Embryonic facial prominence (tissue), 1 donor: ENCODE measurements at regions not wholly inside any gene's neighbourhood (a gene's known extent, or its start where the extent isn't known, plus 50 kb on each side); places are given as distances from the start of the nearest gene placed in this dataset.
"Not testable (repeated sequence)": the region's sequence is repeated elsewhere in the genome, so short reads cannot be mapped to it uniquely, and the experiment has no call there.

Source experiments
- DNase-seq: peaks from one replicate; pipeline ENCODE4 v3.0.0-alpha.2; 2016; ENCODE audit errors: extremely low spot score

- no peak for DNase-seq
These were observed 265.3 kb downstream of the KLF13 start for GRCh38 chr15:31591908-31592307.

- DNase-seq = no peak
These were observed 270.8 kb downstream of the KLF13 start for GRCh38 chr15:31597466-31597865.

- no peak for DNase-seq
These were observed 272.0 kb downstream of the KLF13 start for GRCh38 chr15:31598620-31599019.

GRCh38 chr15:31605467-31605931, 278.9 kb downstream of the KLF13 start:
- no peak for DNase-seq

- DNase-seq = no peak
These were observed 279.6 kb downstream of the KLF13 start for GRCh38 chr15:31606194-31606669.

- no peak for DNase-seq
These were observed 280.4 kb downstream of the KLF13 start for GRCh38 chr15:31606931-31607497.

- no peak for DNase-seq
These were observed 281.0 kb downstream of the KLF13 start for GRCh38 chr15:31607656-31608055.

- DNase-seq = no peak
These were observed 282.6 kb downstream of the KLF13 start for GRCh38 chr15:31609258-31609681.

- no peak for DNase-seq
These were observed 283.3 kb downstream of the KLF13 start for GRCh38 chr15:31609906-31610305.

GRCh38 chr15:31615643-31616415, 289.2 kb downstream of the KLF13 start:
- no peak for DNase-seq

- DNase-seq = not testable (repeated sequence)
These were observed 296.7 kb downstream of the KLF13 start for GRCh38 chr15:31623297-31623696.

GRCh38 chr15:31624115-31624514, 297.5 kb downstream of the KLF13 start:
- DNase-seq = not testable (repeated sequence)

GRCh38 chr15:31635715-31636114, 309.1 kb downstream of the KLF13 start:
- DNase-seq = not testable (repeated sequence)

- not testable (repeated sequence) for DNase-seq
These were observed 310.3 kb downstream of the KLF13 start for GRCh38 chr15:31636911-31637310.

GRCh38 chr15:31643955-31644354, 317.3 kb downstream of the KLF13 start:
- not testable (repeated sequence) for DNase-seq

- not testable (repeated sequence) for DNase-seq
These were observed 318.1 kb downstream of the KLF13 start for GRCh38 chr15:31644761-31645160.

- not testable (repeated sequence) for DNase-seq
These were observed 320.7 kb downstream of the KLF13 start for GRCh38 chr15:31647337-31647826.

- DNase-seq = not testable (repeated sequence)
These were observed 323.0 kb downstream of the KLF13 start for GRCh38 chr15:31649634-31650033.

GRCh38 chr15:31650055-31650701, 323.5 kb downstream of the KLF13 start:
- not testable (repeated sequence) for DNase-seq

GRCh38 chr15:31656915-31657314, 330.3 kb downstream of the KLF13 start:
- DNase-seq = not testable (repeated sequence)

GRCh38 chr15:31660816-31661215, 334.2 kb downstream of the KLF13 start:
- DNase-seq = no peak

- DNase-seq = not testable (repeated sequence)
These were observed 339.1 kb downstream of the KLF13 start for GRCh38 chr15:31665732-31666131.
